Skin epidermis (tissue), 12 donors: ENCODE measurements at regions not wholly inside any gene's neighbourhood (a gene's known extent, or its start where the extent isn't known, plus 50 kb on each side); places are given as distances from the start of the nearest gene placed in this dataset.
"Not testable (repeated sequence)": the region's sequence is repeated elsewhere in the genome, so short reads cannot be mapped to it uniquely, and the experiment has no call there.

ENCODE experiments used
- H3K27ac ChIP-seq, 21 experiments: fragments of 200-600 bp; sonication (generic) in 11 of 21; one replicate each; pipeline ENCODE4 v1.5.0; 2020; ENCODE audit warnings: mild to moderate bottlenecking in 3 of 21, inconsistent platforms in 2 of 21, moderate library complexity in 2 of 21
- H3K4me3 ChIP-seq, 7 experiments: fragments of 200-600 bp; sonication (generic) in 2 of 7; one replicate each; pipeline ENCODE4 v1.5.0; 2020; ENCODE audit warnings: inconsistent platforms in 2 of 7, mild to moderate bottlenecking in 2 of 7, moderate library complexity in 1 of 7

- Histone ChIP-seq H3K4me3 (no peak overlapping the region), H3K27ac (no peak overlapping the region)
These were observed 68.0 kb downstream of the LUZP4 start for GRCh38 chrX:115357326-115358120.

GRCh38 chrX:115359508-115359907, 70.0 kb downstream of the LUZP4 start:
- not testable (repeated sequence) for H3K4me3 ChIP-seq, H3K27ac ChIP-seq

GRCh38 chrX:115360220-115360781, 70.8 kb downstream of the LUZP4 start:
- no peak overlapping the region for H3K27ac ChIP-seq
- H3K4me3 ChIP-seq: no peak overlapping the region

GRCh38 chrX:115362334-115363095, 73.0 kb downstream of the LUZP4 start:
- no peak overlapping the region for H3K4me3 ChIP-seq
- H3K27ac ChIP-seq: no peak overlapping the region

DNA sequence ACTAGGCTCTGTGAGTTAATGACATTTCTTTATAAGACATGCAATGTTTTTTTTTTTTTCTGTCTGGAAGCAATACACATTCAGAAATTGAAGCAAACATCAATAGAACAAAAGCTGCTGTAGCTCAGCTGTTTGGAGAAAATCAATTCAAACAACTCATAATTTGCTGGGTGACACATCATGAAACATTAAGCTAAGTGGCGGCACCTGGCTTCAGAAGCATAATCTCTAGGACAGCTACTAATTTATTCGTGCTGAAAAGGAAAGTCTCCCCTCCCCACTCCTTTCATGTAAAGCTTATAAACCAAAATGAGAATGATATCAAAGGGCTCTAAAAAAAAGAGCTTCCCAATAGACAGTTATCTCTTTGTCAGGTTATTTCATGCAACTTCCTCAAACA, 73.9 kb downstream of the LUZP4 start:
- Histone ChIP-seq H3K4me3 (no peak overlapping the region), H3K27ac (no peak overlapping the region)

- Histone ChIP-seq H3K4me3 (no peak overlapping the region), H3K27ac (no peak overlapping the region)
These were observed 74.4 kb downstream of the LUZP4 start for GRCh38 chrX:115363897-115364296.

- no peak overlapping the region for H3K4me3 ChIP-seq
- H3K27ac ChIP-seq: no peak overlapping the region
These were observed 75.2 kb downstream of the LUZP4 start for GRCh38 chrX:115364670-115365069.

GRCh38 chrX:115366535-115366934, 77.0 kb downstream of the LUZP4 start:
- H3K27ac ChIP-seq: no peak overlapping the region
- H3K4me3 ChIP-seq: no peak overlapping the region

DNA sequence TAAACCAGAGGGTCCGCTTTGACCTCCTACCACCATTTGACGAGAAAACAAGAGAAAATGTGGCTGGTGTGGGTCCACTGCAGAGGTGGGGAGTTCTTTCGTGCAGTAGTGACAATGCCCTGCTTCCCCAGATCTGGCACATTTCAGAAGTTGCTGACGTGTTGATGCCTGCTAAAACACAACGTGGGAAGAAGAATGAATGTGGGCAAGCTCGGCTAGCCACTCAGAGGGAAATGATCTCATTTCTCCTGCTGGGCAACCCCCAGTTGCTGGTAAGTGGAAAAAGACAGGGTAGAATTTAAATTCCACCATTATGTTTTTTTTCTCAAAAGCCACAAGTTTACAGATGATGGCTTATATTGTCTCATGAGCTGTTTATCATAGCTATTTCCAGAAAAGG, 77.9 kb downstream of the LUZP4 start:
- H3K27ac ChIP-seq: peak overlapping the region in 2 of 21 experiments; percentile 57 to 61
- H3K4me3 ChIP-seq: no peak overlapping the region

DNA sequence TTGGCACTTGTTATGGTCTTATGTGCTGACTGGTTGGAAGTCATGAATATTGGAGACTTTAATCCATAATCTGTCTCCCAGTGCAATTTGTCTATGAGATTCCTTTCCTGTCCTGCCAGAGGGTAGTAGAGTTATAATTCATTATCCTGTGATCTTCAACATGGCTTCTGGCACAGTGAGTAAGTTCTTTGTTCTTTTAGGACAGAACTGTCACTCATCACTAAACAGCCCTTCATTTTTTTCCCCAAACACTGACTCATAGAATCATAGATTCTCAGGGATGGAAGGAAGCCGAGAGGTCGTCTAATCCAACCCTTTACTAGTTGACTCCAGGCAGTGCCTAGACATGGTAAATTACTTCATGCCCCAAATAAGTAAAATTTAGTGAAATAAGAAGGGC, 78.4 kb downstream of the LUZP4 start:
- Histone ChIP-seq H3K4me3 (no peak overlapping the region), H3K27ac (peak overlapping the region in 2 of 21 experiments; percentile 57 to 61)

- no peak overlapping the region for H3K27ac ChIP-seq
These were observed 79.4 kb downstream of the LUZP4 start for GRCh38 chrX:115368876-115369275.

GRCh38 chrX:115372152-115372551, 82.6 kb downstream of the LUZP4 start:
- Histone ChIP-seq H3K27ac (no peak overlapping the region), H3K4me3 (no peak overlapping the region)

More at GRCh38 chrX:115368876-115369275, 79.4 kb downstream of the LUZP4 start:
- H3K4me3 ChIP-seq: no peak overlapping the region

DNA sequence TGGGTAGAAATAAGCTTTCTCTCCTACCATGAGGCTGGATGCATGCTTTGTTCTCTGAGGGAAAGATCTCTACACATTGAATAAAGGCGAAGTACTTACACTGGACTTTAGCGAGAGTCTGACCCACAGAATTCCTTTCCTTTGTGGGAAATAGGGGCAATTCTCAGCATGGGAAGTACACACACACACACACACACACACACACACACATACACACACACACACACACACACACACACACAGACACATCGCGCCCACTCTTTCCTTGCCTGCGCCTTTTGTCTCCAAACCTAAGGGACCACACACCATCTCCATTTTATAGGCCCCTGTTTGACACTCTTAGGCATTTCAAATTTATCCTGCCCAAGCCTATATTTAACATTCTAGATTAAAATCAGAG, 83.8 kb downstream of the LUZP4 start:
- Histone ChIP-seq H3K4me3 (no peak overlapping the region), H3K27ac (no peak overlapping the region)

- no peak overlapping the region for H3K27ac ChIP-seq
- H3K4me3 ChIP-seq: no peak overlapping the region
These were observed 89.0 kb downstream of the LUZP4 start for GRCh38 chrX:115378471-115378870.

DNA sequence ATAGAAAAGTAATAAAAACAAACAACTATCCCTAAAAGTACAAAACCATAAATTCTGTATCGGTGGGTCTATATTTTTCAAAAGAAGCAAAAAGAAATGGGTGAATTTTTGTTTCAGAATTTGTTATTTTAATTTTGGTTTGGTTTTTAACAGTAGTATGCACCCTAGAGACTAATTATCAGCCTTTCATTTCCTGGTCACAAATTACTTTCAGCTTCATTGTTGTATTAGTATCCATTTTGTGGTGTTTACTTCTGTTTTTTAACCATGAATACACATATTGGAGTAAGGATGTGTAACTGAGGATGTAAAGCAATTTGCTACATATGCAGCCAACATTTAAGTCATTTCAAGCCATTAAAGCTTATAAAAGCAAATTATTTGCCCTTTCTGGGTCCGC, 97.8 kb downstream of the LUZP4 start:
- H3K27ac ChIP-seq: no peak overlapping the region
- H3K4me3 ChIP-seq: no peak overlapping the region

DNA sequence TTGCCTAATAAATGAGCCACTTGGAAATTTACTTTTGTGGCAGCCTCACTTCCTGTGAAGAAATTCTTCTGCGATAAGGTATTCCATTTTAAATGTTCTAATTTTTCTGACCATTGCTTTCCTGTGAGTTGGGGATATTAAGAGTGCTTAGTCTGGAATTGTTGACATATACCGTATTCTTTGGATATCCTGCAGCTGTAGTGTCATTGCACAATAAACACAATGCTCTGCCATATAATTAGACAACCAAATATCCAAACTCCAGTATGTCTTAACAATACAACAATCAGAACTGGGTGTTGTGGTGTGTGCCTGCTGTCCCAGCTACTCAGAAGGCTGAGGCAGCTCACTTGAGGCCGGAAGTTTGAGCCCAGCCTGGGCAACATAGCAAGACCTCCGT, 99.4 kb downstream of the LUZP4 start:
- Histone ChIP-seq H3K27ac (no peak overlapping the region), H3K4me3 (no peak overlapping the region)

DNA sequence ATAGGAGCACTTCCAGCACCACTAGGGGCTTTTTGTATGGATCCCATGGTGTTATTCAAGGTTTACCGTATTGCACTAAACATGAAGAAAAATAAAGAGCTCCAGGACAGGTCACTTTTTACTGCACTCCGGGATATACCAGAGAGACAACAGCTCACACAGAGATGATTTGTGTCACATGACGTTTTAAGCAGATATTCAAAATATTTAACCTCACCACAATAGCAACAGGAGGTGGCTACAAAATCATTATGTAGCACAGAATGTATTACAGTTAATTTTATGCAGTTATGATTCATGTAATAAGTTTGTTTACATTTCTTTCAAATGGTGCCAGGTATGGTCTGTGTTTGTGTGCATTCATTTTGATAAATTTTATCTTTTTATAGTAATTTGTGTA, 100.6 kb downstream of the LUZP4 start:
- Histone ChIP-seq H3K27ac (no peak overlapping the region), H3K4me3 (no peak overlapping the region)

DNA sequence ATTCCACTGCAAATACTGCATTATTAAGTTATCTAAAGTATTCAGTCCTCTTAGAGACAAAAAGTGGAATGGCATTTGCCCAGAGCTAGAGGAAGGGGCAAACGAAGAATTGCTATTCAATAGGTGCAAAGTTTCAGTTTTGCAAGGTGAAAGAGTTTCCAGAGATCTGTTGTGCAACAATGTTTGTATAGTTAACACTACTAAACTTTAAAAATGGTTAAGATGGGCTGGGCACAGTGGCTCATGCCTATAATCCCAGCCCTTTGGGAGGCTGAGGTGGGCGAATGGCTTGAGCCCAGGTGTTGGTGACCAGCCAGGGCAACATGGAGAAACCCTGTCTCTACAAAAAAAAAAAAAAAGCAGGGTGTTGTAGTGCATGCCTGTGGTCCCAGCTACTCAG, 102.5 kb downstream of the LUZP4 start:
- no peak overlapping the region for H3K27ac ChIP-seq
- H3K4me3 ChIP-seq: no peak overlapping the region

DNA sequence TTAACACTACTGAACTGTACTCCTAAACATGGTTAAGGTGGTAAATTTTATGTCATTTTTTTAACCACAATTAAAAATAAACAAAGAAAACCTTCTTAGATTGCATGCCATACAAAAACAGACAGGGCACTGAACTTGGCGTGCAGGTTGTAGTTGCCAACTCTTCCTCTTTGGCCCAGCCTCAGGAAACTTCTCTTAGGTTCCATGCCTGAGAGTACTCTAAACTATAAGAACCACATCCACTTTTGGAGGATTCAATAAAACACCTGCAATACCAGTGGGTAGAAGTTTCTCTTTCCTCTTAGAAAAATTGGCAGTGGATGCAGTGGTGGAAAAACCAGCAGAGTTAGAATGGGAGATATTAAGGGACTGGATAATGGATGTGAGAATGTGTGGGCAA, 103.4 kb downstream of the LUZP4 start:
- no peak overlapping the region for H3K4me3 ChIP-seq
- no peak overlapping the region for H3K27ac ChIP-seq

GRCh38 chrX:115393271-115393670, 103.8 kb downstream of the LUZP4 start:
- H3K27ac ChIP-seq: no peak overlapping the region
- H3K4me3 ChIP-seq: no peak overlapping the region

- H3K4me3 ChIP-seq, H3K27ac ChIP-seq: not testable (repeated sequence)
These were observed 105.3 kb downstream of the LUZP4 start for GRCh38 chrX:115394806-115395205.
